OCI-LY1 (cell line): ENCODE measurements at regions not wholly inside any gene's neighbourhood (a gene's known extent, or its start where the extent isn't known, plus 50 kb on each side); places are given as distances from the start of the nearest gene placed in this dataset.

Experiments used
- CTCF ChIP-seq: fragments of 200-600 bp; sonication (generic), shearing (Covaris generic); IDR thresholded peaks from 2 replicates; pipeline ENCODE4 v1.5.1; 2017; ENCODE audit warnings: mild to moderate bottlenecking, antibody characterized with exemption, low read length, moderate library complexity, mixed read lengths
- EZH2 ChIP-seq: fragments of 200-600 bp; sonication (generic), shearing (Covaris generic); IDR thresholded peaks from 2 replicates; pipeline ENCODE4 v1.8.0; 2017; ENCODE audit warnings: borderline replicate concordance, mixed run types, mild to moderate bottlenecking, antibody characterized with exemption, low read length, moderate library complexity, mixed read lengths

GRCh38 chr3:66154444-66154861, 66.3 kb upstream of the SLC25A26 start:
- TF ChIP-seq CTCF (no peak), EZH2 (no peak)
